ENCODE measurements at regions not wholly inside any gene's neighbourhood (a gene's known extent, or its start where the extent isn't known, plus 50 kb on each side); places are given as distances from the start of the nearest gene placed in this dataset.

- TF ChIP-seq CTCF (IDR thresholded peaks at IDR 0.05; ENCODE audit: borderline replicate concordance, extremely low read depth, low read length, poor library complexity, severe bottlenecking) (no peak), EZH2 (IDR thresholded peaks at IDR 0.05; ENCODE audit: borderline replicate concordance, low read depth, low read length, severe bottlenecking) (no peak)
These were observed 64.4 kb downstream of the PLEKHG1 start for GRCh38 chr6:150664091-150664490.

Data from DND-41 (cell line).